GM12878 (cell line): ENCODE measurements at regions not wholly inside any gene's neighbourhood (a gene's known extent, or its start where the extent isn't known, plus 50 kb on each side); places are given as distances from the start of the nearest gene placed in this dataset.
A peak's percentile ranks its signal among the peaks of the same experiment; 100 is the strongest.

ENCODE experiments used
- ATAC-seq: fragments of 200-7000 bp; cut with Tn5 transposase; 3 replicates; pipeline ENCODE4 v1.9.1; 2020; ENCODE audit warnings: mild to moderate bottlenecking, moderate library complexity
- BruUV-seq: library from RNA; stranded (reverse); fragments of 400-500 nt; replicated peaks from 2 replicates; lab custom pipeline; 2021; lab: Mats Ljungman, UMichigan
- CTCF ChIA-PET: fragments of 300-600 bp; sonication (Branson Sonifier 250); formaldehyde crosslinking; extraction: SDS; loops from one replicate; lab custom pipeline; 2021; ENCODE audit warnings: inconsistent platforms; lab: Yijun Ruan, JAX
- POLR2A ChIA-PET: fragments of 350-600 bp; formaldehyde crosslinking; extraction: SDS; loops from one replicate; lab custom pipeline; 2021; ENCODE audit warnings: inconsistent platforms; lab: Charles Lee
- RAD21 ChIA-PET: fragments of 300-600 bp; sonication (Branson Sonifier 250); formaldehyde crosslinking; loops from one replicate; lab custom pipeline; 2023; ENCODE audit warnings: antibody characterized with exemption; ENCODE audit not compliant: unreplicated experiment; lab: Charles Lee
- SMC1A ChIA-PET: fragments of 300-600 bp; sonication (Branson Sonifier 250); formaldehyde crosslinking; loops from one replicate; lab custom pipeline; 2023; ENCODE audit not compliant: unreplicated experiment, uncharacterized antibody; lab: Charles Lee
- DNase-seq: peaks from one replicate; pipeline ENCODE4 v3.0.0-alpha.2; 2011; ENCODE audit warnings: low read depth, low spot score
- FAIRE-seq: peaks from 3 replicates; lab custom pipeline; 2011; peaks lifted over from hg19 to GRCh38; lab: Jason Lieb, UNC
- H2AFZ ChIP-seq: 2 replicates; pipeline ENCODE4 v1.6.0; 2011; ENCODE audit warnings: low read depth, low read length, control low read depth; ENCODE audit not compliant: control insufficient read depth
- H3K27ac ChIP-seq: 2 replicates; pipeline ENCODE4 v1.5.1; 2011; ENCODE audit warnings: control low read depth; ENCODE audit not compliant: control insufficient read depth, insufficient read depth
- H3K27me3 ChIP-seq, 2 experiments: replicated peaks in 1 of 2; 2 replicates each; pipeline versions ENCODE4 v1.6.0 to v1.6.1; 2011; ENCODE audit warnings: low read length in 1 of 2; ENCODE audit not compliant: control insufficient read depth in 2 of 2, insufficient read depth in 2 of 2
- H3K36me3 ChIP-seq, 2 experiments: 2 replicates each; pipeline ENCODE4 v1.5.1; 2011; ENCODE audit warnings: low read length in 1 of 2; ENCODE audit not compliant: control insufficient read depth in 2 of 2, insufficient read depth in 2 of 2
- H3K4me1 ChIP-seq: 2 replicates; pipeline ENCODE4 v1.6.1; 2011; ENCODE audit warnings: mild to moderate bottlenecking, low read length, moderate library complexity, mixed read lengths; ENCODE audit not compliant: control insufficient read depth, insufficient read depth
- H3K4me2 ChIP-seq: 2 replicates; pipeline ENCODE4 v1.6.0; 2011; ENCODE audit warnings: control low read depth; ENCODE audit not compliant: control insufficient read depth, insufficient read depth
- H3K4me3 ChIP-seq: fragments of 200-600 bp; sonication (generic); 2 replicates; pipeline ENCODE4 v1.5.1; 2016
- H3K79me2 ChIP-seq: 2 replicates; pipeline ENCODE4 v1.6.0; 2011; ENCODE audit warnings: low read length; ENCODE audit not compliant: control insufficient read depth, insufficient read depth
- H3K9ac ChIP-seq: 2 replicates; pipeline ENCODE4 v1.8.0; 2011; ENCODE audit warnings: low read length, control low read depth, mixed read lengths; ENCODE audit not compliant: control insufficient read depth, insufficient read depth
- H3K9me3 ChIP-seq: replicated peaks from 3 replicates; pipeline ENCODE4 v1.5.1; 2011; ENCODE audit warnings: mild to moderate bottlenecking, low read length; ENCODE audit not compliant: control insufficient read depth, insufficient read depth
- H4K20me1 ChIP-seq: 2 replicates; pipeline ENCODE4 v1.6.0; 2011; ENCODE audit not compliant: control insufficient read depth, insufficient read depth
- ATF2 ChIP-seq: IDR thresholded peaks from 2 replicates; pipeline ENCODE4 v1.6.1; 2012; ENCODE audit warnings: low read length, inconsistent platforms
- ATF3 ChIP-seq: IDR thresholded peaks from 2 replicates; pipeline ENCODE4 v1.6.1; 2011; ENCODE audit warnings: low read depth, mild to moderate bottlenecking, low read length, moderate library complexity, borderline replicate concordance; ENCODE audit errors: extremely low read depth
- IRF4 ChIP-seq: IDR thresholded peaks from 2 replicates; pipeline ENCODE4 v1.6.1; 2011; ENCODE audit warnings: low read depth, low read length
- MXI1 ChIP-seq: fragments of 150-350 bp; IDR thresholded peaks from 2 replicates; pipeline ENCODE4 v1.6.1; 2011; ENCODE audit warnings: low read depth, mild to moderate bottlenecking, inconsistent platforms, low read length, improper control_type of control experiment
- NFIC ChIP-seq: IDR thresholded peaks from 2 replicates; pipeline ENCODE4 v1.6.1; 2012; ENCODE audit warnings: low read depth, mild to moderate bottlenecking, inconsistent platforms, low read length, moderate library complexity
- SUZ12 ChIP-seq: fragments of 200-600 bp; sonication (generic); IDR thresholded peaks from one replicate; pipeline ENCODE4 v1.6.1; 2018; ENCODE audit warnings: antibody characterized with exemption, mild to moderate bottlenecking; ENCODE audit not compliant: unreplicated experiment
- TAF1 ChIP-seq: IDR thresholded peaks from 2 replicates; pipeline ENCODE4 v1.6.1; 2011; ENCODE audit warnings: mild to moderate bottlenecking, low read depth, low read length, borderline replicate concordance
- TCF12 ChIP-seq: IDR thresholded peaks from 2 replicates; pipeline ENCODE4 v1.6.1; 2011; ENCODE audit warnings: low read depth, mild to moderate bottlenecking, low read length
- WGBS: methylation state at CpG from one replicate; pipeline ENCODE4 v1.1.6; 2016; ENCODE audit warnings: low lambda C conversion rate; ENCODE audit not compliant: insufficient replicate concordance, insufficient coverage; ENCODE audit errors: missing lambda C conversion rate; 5-methylcytosine and 5-hydroxymethylcytosine counted together
- in situ Hi-C: fragments of 300-500 bp; cut with MboI; formaldehyde crosslinking; loops from 9 replicates; pipeline ENCODE4 v1.14.3; 2018; ENCODE audit warnings: mixed read lengths
- intact Hi-C: fragments of 100-400 bp; cut with micrococcal nuclease; formaldehyde crosslinking; loops from one replicate; pipeline ENCODE4 v1.14.2; 2022; ENCODE audit not compliant: unreplicated experiment
- TF ChIP-seq, protein P1 (sequence below): fragments of 450-650 bp; formaldehyde crosslinking; IDR thresholded peaks from 2 replicates; pipeline ENCODE4 v1.5.0; 2022; ENCODE audit warnings: mild to moderate bottlenecking, missing genetic modification characterization

DNA sequence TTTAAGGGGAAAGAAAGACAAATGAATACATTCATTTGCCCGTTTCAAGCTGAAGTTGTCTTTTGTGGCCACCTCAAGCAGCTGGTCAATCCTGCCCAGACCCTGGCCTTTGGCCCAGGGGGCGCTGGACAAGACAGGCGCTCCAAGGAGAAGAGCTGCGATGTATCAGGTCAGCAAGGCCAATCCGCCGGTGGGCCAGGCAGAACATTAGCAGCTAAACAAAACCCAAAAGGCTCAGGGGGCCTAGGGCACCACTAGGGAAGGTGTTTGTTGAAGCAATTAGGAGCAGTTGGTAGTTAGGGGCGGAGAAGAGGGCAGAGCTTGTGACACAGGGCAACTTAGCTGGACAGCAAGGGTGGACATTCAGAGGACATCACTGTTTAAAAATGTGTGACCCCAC, 60.8 kb upstream of the TMEM33 start (continued):
- no peak for TF ChIP-seq NFIC

DNA sequence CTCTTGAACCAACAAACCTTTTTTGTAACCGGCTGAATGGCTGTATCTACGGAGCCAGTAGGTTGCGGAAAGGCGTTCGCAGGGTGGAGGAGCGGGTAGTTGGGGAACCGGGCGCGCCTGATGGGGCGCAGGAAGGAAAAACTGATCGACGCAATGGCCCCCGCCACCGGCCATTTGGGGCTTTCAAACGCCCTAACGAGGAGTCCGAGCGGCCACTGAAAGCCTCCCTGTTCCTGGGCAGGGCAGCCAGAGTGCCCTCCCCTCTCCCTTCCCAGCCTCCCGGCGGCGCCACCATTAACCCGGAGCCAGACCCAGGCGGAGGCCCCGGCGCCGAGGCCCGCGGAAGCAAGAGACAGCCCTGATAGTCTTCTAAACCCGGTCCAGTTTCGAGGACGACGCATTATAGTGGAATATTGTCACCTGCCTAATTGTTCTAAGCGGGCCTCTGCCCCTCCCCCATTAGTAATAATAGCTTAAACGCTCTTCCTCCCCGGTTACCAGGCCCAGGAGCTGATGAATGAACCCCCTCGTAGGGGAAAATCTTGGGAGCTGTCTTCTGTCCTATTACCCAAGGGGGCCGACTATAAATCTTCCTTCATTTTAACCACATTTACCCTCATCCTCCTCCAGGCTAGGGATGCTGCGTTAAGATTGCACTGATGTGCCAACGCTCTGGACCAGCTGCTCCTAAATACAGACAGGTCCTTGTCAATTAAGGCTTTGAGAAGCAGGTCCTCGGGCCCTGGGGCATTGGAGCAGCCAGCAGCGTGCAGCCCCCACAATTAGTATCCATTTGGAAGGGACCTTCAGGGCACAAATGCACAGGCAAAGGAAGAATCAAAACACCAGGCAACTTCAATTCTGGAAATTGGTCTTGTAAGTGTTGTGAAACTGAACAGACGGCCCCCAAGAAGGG, 61.6 kb upstream of the TMEM33 start:
- ChIA-PET RAD21 (no interaction called here), POLR2A (no interaction called here), CTCF (interaction anchor here (0.5 to 2.7 kb wide), 4 partner anchors 11 to 648 kb away, joined by 3 to 24 read pairs (median 3); no protein-coding TSS in a partner anchor), SMC1A (no interaction called here)
- H3K9me3 ChIP-seq: no peaks in the 10 kb centered on the region
- 18% methylated on average over 42 of the region's 42 CpGs for WGBS
- no peak overlapping the region for H3K27ac ChIP-seq
- in situ Hi-C loops: no loop called here
- no peaks in the 10 kb centered on the region for H3K4me1 ChIP-seq
- no peaks in the 10 kb centered on the region for H3K36me3 ChIP-seq
- H3K79me2 ChIP-seq: no peaks in the 10 kb centered on the region
- no peak overlapping the region for H3K4me2 ChIP-seq
- TF ChIP-seq MXI1 (no peak), ATF2 (no peak), TCF12 (no peak), SUZ12 (peak; percentile 65), ATF3 (no peak), IRF4 (no peak), TAF1 (no peak)
- TF ChIP-seq, protein P1, sequence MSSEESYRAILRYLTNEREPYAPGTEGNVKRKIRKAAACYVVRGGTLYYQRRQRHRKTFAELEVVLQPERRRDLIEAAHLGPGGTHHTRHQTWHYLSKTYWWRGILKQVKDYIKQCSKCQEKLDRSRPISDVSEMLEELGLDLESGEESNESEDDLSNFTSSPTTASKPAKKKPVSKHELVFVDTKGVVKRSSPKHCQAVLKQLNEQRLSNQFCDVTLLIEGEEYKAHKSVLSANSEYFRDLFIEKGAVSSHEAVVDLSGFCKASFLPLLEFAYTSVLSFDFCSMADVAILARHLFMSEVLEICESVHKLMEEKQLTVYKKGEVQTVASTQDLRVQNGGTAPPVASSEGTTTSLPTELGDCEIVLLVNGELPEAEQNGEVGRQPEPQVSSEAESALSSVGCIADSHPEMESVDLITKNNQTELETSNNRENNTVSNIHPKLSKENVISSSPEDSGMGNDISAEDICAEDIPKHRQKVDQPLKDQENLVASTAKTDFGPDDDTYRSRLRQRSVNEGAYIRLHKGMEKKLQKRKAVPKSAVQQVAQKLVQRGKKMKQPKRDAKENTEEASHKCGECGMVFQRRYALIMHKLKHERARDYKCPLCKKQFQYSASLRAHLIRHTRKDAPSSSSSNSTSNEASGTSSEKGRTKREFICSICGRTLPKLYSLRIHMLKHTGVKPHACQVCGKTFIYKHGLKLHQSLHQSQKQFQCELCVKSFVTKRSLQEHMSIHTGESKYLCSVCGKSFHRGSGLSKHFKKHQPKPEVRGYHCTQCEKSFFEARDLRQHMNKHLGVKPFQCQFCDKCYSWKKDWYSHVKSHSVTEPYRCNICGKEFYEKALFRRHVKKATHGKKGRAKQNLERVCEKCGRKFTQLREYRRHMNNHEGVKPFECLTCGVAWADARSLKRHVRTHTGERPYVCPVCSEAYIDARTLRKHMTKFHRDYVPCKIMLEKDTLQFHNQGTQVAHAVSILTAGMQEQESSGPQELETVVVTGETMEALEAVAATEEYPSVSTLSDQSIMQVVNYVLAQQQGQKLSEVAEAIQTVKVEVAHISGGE: no peak
- H2AFZ ChIP-seq: no peak overlapping the region
- intact Hi-C loops: no loop called here
- BruUV-seq: no TSS peak
- no peak for FAIRE-seq
- no peak for ATAC-seq
- no peak for DNase-seq
- H3K9ac ChIP-seq: no peak overlapping the region
- no peaks in the 10 kb centered on the region for H4K20me1 ChIP-seq
- H3K4me3 ChIP-seq: no peak overlapping the region
- H3K27me3 ChIP-seq: peaks cover 12 to 15% of the 10 kb centered on the region in 2 experiments
